Ovary (tissue), 7 donors: ENCODE measurements at regions not wholly inside any gene's neighbourhood (a gene's known extent, or its start where the extent isn't known, plus 50 kb on each side); places are given as distances from the start of the nearest gene placed in this dataset.

ENCODE experiments used
- DNase-seq, 5 donors: peaks; one replicate each; pipeline ENCODE4 v3.0.0-alpha.2; 2019 to 2020
- H3K27ac ChIP-seq, 2 donors: fragments of 200-600 bp; one replicate each; pipeline versions ENCODE4 v1.5.1 to v1.8.0; 2019 to 2022
- H3K27me3 ChIP-seq: fragments of 200-600 bp; one replicate; pipeline ENCODE4 v1.8.0; 2022
- H3K36me3 ChIP-seq: fragments of 200-600 bp; sonication (generic); one replicate; pipeline ENCODE4 v1.5.1; 2019
- H3K4me1 ChIP-seq: one replicate; pipeline ENCODE4 v1.8.1; 2013; ENCODE audit warnings: mild to moderate bottlenecking, moderate library complexity; ENCODE audit not compliant: insufficient read depth
- H3K4me3 ChIP-seq: fragments of 200-600 bp; sonication (generic); one replicate; pipeline ENCODE4 v1.5.1; 2017
- H3K9me3 ChIP-seq, 2 donors: fragments of 200-600 bp in 1 of 2; sonication (generic) in 1 of 2; one replicate each; pipeline versions ENCODE4 v1.5.1 to v1.8.1; 2013 to 2019; ENCODE audit warnings: mild to moderate bottlenecking in 1 of 2, moderate library complexity in 1 of 2
- CTCF ChIP-seq, 3 donors: fragments of 450-650 bp in 2 of 3; fragments of 200-600 bp in 1 of 3; IDR thresholded peaks; one replicate each; pipeline versions ENCODE4 v1.5.1 to v1.8.0; 2016 to 2022; ENCODE audit warnings: antibody characterized with exemption in 3 of 3, mild to moderate bottlenecking in 1 of 3
- EP300 ChIP-seq: sonication (generic); formaldehyde crosslinking; IDR thresholded peaks from one replicate; pipeline ENCODE4 v1.6.1; 2017; ENCODE audit warnings: antibody characterized with exemption
- POLR2A ChIP-seq: fragments of 450-650 bp; IDR thresholded peaks from one replicate; pipeline ENCODE4 v1.6.1; 2017; ENCODE audit warnings: antibody characterized with exemption, mild to moderate bottlenecking, moderate library complexity
- WGBS, 3 donors: extraction: QIAGEN DNeasy Blood & Tissue Kit in 1 of 3; methylation state at CpG; one replicate each; pipeline versions ENCODE4 v1.1.5 to v1.1.7; 2013 to 2017; 5-methylcytosine and 5-hydroxymethylcytosine counted together
- intact Hi-C, 4 donors: fragments of 100-400 bp; cut with DNase I; formaldehyde crosslinking; loops; one replicate each; pipeline versions ENCODE4 v1.11.0 to v1.15.1; 2022 to 2023
- donor health status: DM: no; HTN: no; CAD: no; lungs with moderate emphysema.
- donor health status: DM: no; HTN: no; CAD: no.
- donor health status: Bipolar disorder and iron deficiency.
- donor health status: DM: no; HTN: no; CAD: no.
- donor health status: DM: yes; HTN: yes; CAD: no.

- H3K27ac ChIP-seq = no peak overlapping the region
- DNase-seq = no peak
- TF ChIP-seq EP300 (no peak), POLR2A (no peak), CTCF (IDR thresholded peaks at IDR 0.05) (no peak)
- H3K4me1 ChIP-seq = no peaks in the 10 kb centered on the region
- H3K27me3 ChIP-seq = no peaks in the 10 kb centered on the region
- H3K9me3 ChIP-seq = no peaks in the 10 kb centered on the region
- H3K4me3 ChIP-seq = no peak overlapping the region
- no peaks in the 10 kb centered on the region for H3K36me3 ChIP-seq
- WGBS, 3 donors = 88 to 92% (median 92%) methylated on average over 5 of the region's 5 CpGs
- intact Hi-C loops = no loop called here
Observed at GRCh38 chr7:36082910-36083309, 70.1 kb upstream of the EEPD1 start.

- 85 to 93% (median 88%) methylated on average over 12 of the region's 12 CpGs for WGBS, 3 donors
- H3K9me3 ChIP-seq = no peaks in the 10 kb centered on the region
- no peak overlapping the region for H3K4me3 ChIP-seq
- no peak overlapping the region for H3K27ac ChIP-seq
- no peak for TF ChIP-seq EP300
- TF ChIP-seq POLR2A = no peak
- no peak for TF ChIP-seq CTCF (IDR thresholded peaks at IDR 0.05)
- H3K4me1 ChIP-seq = no peaks in the 10 kb centered on the region
- H3K36me3 ChIP-seq = no peaks in the 10 kb centered on the region
- intact Hi-C loops = no loop called here
- no peak for DNase-seq
- no peaks in the 10 kb centered on the region for H3K27me3 ChIP-seq
Observed at GRCh38 chr7:36083626-36084380, 69.3 kb upstream of the EEPD1 start.

- H3K4me3 ChIP-seq = no peak overlapping the region
- WGBS, 3 donors = 68 to 79% (median 74%) methylated on average over 26 of the region's 26 CpGs
- no peak for TF ChIP-seq CTCF (IDR thresholded peaks at IDR 0.05)
- TF ChIP-seq POLR2A = no peak
- TF ChIP-seq EP300 = no peak
- H3K4me1 ChIP-seq = no peaks in the 10 kb centered on the region
- H3K9me3 ChIP-seq = no peaks in the 10 kb centered on the region
- intact Hi-C loops = loop anchor here in 1 of 4 donors (5.0 kb wide), 1 partner anchor 677 kb away; no protein-coding TSS in a partner anchor
- H3K36me3 ChIP-seq = no peaks in the 10 kb centered on the region
- H3K27ac ChIP-seq = no peak overlapping the region
- DNase-seq = peak; percentile 16 to 57 (median 41)
- no peaks in the 10 kb centered on the region for H3K27me3 ChIP-seq
Observed at GRCh38 chr7:36084485-36085091, 68.5 kb upstream of the EEPD1 start.

GRCh38 chr7:36085096-36085495 is 68.0 kb upstream of the EEPD1 start:
- Histone ChIP-seq H3K9me3 (no peaks in the 10 kb centered on the region), H3K27me3 (no peaks in the 10 kb centered on the region), H3K4me3 (no peak overlapping the region), H3K4me1 (no peaks in the 10 kb centered on the region), H3K36me3 (no peaks in the 10 kb centered on the region), H3K27ac (no peak overlapping the region)
- WGBS, 3 donors = 94 to 96% (median 94%) methylated on average over 16 of the region's 16 CpGs
- no peak for DNase-seq
- intact Hi-C loops = loop anchor here in 1 of 4 donors (5.0 kb wide), 1 partner anchor 678 kb away; no protein-coding TSS in a partner anchor
- no peak for TF ChIP-seq EP300
- TF ChIP-seq CTCF (IDR thresholded peaks at IDR 0.05) = no peak
- no peak for TF ChIP-seq POLR2A
